ENCODE measurements at regions not wholly inside any gene's neighbourhood (a gene's known extent, or its start where the extent isn't known, plus 50 kb on each side); places are given as distances from the start of the nearest gene placed in this dataset.
A peak's percentile ranks its signal among the peaks of the same experiment; 100 is the strongest.
"Not testable (repeated sequence)": the region's sequence is repeated elsewhere in the genome, so short reads cannot be mapped to it uniquely, and the experiment has no call there.

GRCh38 chr7:101679653-101680173 lies 50.6 kb upstream of the MYL10 start:
- H3K4me3 ChIP-seq (ENCODE audit: low read length in 2 of 2); H3K9me3 ChIP-seq (ENCODE audit: control insufficient read depth in 2 of 2, low read length in 2 of 2); H3K9ac ChIP-seq (ENCODE audit: low read length in 2 of 2); H3K27me3 ChIP-seq (ENCODE audit: control insufficient read depth in 1 of 2, insufficient read depth in 2 of 2, low read length in 2 of 2); H3K27ac ChIP-seq (ENCODE audit: low read length); H3K36me3 ChIP-seq (ENCODE audit: control insufficient read depth in 2 of 2, insufficient read depth in 2 of 2, low read length in 2 of 2): not testable (repeated sequence)
- peaks cover 10% of the 10 kb centered on the region for H3K4me1 ChIP-seq (ENCODE audit: control insufficient read depth, insufficient read depth, low read length)

- H3K36me3 ChIP-seq (ENCODE audit: control insufficient read depth in 2 of 2, insufficient read depth in 2 of 2, low read length in 2 of 2) = no peaks in the 10 kb centered on the region
- peaks cover 10% of the 10 kb centered on the region for H3K4me1 ChIP-seq (ENCODE audit: control insufficient read depth, insufficient read depth, low read length)
- no peaks in the 10 kb centered on the region for H3K27me3 ChIP-seq (ENCODE audit: control insufficient read depth in 1 of 2, insufficient read depth in 2 of 2, low read length in 2 of 2)
- no peak overlapping the region for H3K9ac ChIP-seq (ENCODE audit: low read length in 2 of 2)
- H3K4me3 ChIP-seq (ENCODE audit: low read length in 2 of 2) = no peak overlapping the region
- no peaks in the 10 kb centered on the region for H3K9me3 ChIP-seq (ENCODE audit: control insufficient read depth in 2 of 2, low read length in 2 of 2)
- no peak overlapping the region for H3K27ac ChIP-seq (ENCODE audit: low read length)
Observed at GRCh38 chr7:101680406-101681145, 51.5 kb upstream of the MYL10 start.

GRCh38 chr7:101681170-101682007 lies 52.3 kb upstream of the MYL10 start:
- H3K4me3 ChIP-seq (ENCODE audit: low read length in 2 of 2) = peak overlapping the region in 1 of 2 donors; percentile 29
- H3K27me3 ChIP-seq (ENCODE audit: control insufficient read depth in 1 of 2, insufficient read depth in 2 of 2, low read length in 2 of 2) = no peaks in the 10 kb centered on the region
- no peak overlapping the region for H3K27ac ChIP-seq (ENCODE audit: low read length)
- no peaks in the 10 kb centered on the region for H3K36me3 ChIP-seq (ENCODE audit: control insufficient read depth in 2 of 2, insufficient read depth in 2 of 2, low read length in 2 of 2)
- H3K9me3 ChIP-seq (ENCODE audit: control insufficient read depth in 2 of 2, low read length in 2 of 2) = no peaks in the 10 kb centered on the region
- H3K9ac ChIP-seq (ENCODE audit: low read length in 2 of 2) = no peak overlapping the region
- peaks cover 10% of the 10 kb centered on the region for H3K4me1 ChIP-seq (ENCODE audit: control insufficient read depth, insufficient read depth, low read length)

- Histone ChIP-seq H3K36me3 (ENCODE audit: control insufficient read depth in 2 of 2, insufficient read depth in 2 of 2, low read length in 2 of 2) (no peaks in the 10 kb centered on the region), H3K4me3 (ENCODE audit: low read length in 2 of 2) (no peak overlapping the region), H3K4me1 (ENCODE audit: control insufficient read depth, insufficient read depth, low read length) (peaks cover 18% of the 10 kb centered on the region), H3K9ac (ENCODE audit: low read length in 2 of 2) (no peak overlapping the region), H3K27me3 (ENCODE audit: control insufficient read depth in 1 of 2, insufficient read depth in 2 of 2, low read length in 2 of 2) (no peaks in the 10 kb centered on the region), H3K9me3 (ENCODE audit: control insufficient read depth in 2 of 2, low read length in 2 of 2) (no peaks in the 10 kb centered on the region), H3K27ac (ENCODE audit: low read length) (no peak overlapping the region)
Observed at GRCh38 chr7:101684983-101685330, 55.9 kb upstream of the MYL10 start.

GRCh38 chr7:101686030-101686429 lies 56.9 kb upstream of the MYL10 start:
- no peaks in the 10 kb centered on the region for H3K9me3 ChIP-seq (ENCODE audit: control insufficient read depth in 2 of 2, low read length in 2 of 2)
- H3K27me3 ChIP-seq (ENCODE audit: control insufficient read depth in 1 of 2, insufficient read depth in 2 of 2, low read length in 2 of 2) = no peaks in the 10 kb centered on the region
- H3K36me3 ChIP-seq (ENCODE audit: control insufficient read depth in 2 of 2, insufficient read depth in 2 of 2, low read length in 2 of 2) = no peaks in the 10 kb centered on the region
- no peak overlapping the region for H3K27ac ChIP-seq (ENCODE audit: low read length)
- H3K4me1 ChIP-seq (ENCODE audit: control insufficient read depth, insufficient read depth, low read length) = peaks cover 15% of the 10 kb centered on the region
- no peak overlapping the region for H3K9ac ChIP-seq (ENCODE audit: low read length in 2 of 2)
- H3K4me3 ChIP-seq (ENCODE audit: low read length in 2 of 2) = no peak overlapping the region

GRCh38 chr7:101687081-101687480 lies 58.0 kb upstream of the MYL10 start:
- no peaks in the 10 kb centered on the region for H3K27me3 ChIP-seq (ENCODE audit: control insufficient read depth in 1 of 2, insufficient read depth in 2 of 2, low read length in 2 of 2)
- H3K9ac ChIP-seq (ENCODE audit: low read length in 2 of 2) = no peak overlapping the region
- no peaks in the 10 kb centered on the region for H3K9me3 ChIP-seq (ENCODE audit: control insufficient read depth in 2 of 2, low read length in 2 of 2)
- H3K27ac ChIP-seq (ENCODE audit: low read length) = no peak overlapping the region
- H3K4me3 ChIP-seq (ENCODE audit: low read length in 2 of 2) = no peak overlapping the region
- H3K36me3 ChIP-seq (ENCODE audit: control insufficient read depth in 2 of 2, insufficient read depth in 2 of 2, low read length in 2 of 2) = no peaks in the 10 kb centered on the region
- H3K4me1 ChIP-seq (ENCODE audit: control insufficient read depth, insufficient read depth, low read length) = peaks cover 8% of the 10 kb centered on the region

- Histone ChIP-seq H3K36me3 (ENCODE audit: control insufficient read depth in 2 of 2, insufficient read depth in 2 of 2, low read length in 2 of 2) (no peaks in the 10 kb centered on the region), H3K9ac (ENCODE audit: low read length in 2 of 2) (no peak overlapping the region), H3K27ac (ENCODE audit: low read length) (no peak overlapping the region), H3K4me1 (ENCODE audit: control insufficient read depth, insufficient read depth, low read length) (peaks cover 8% of the 10 kb centered on the region), H3K9me3 (ENCODE audit: control insufficient read depth in 2 of 2, low read length in 2 of 2) (no peaks in the 10 kb centered on the region), H3K4me3 (ENCODE audit: low read length in 2 of 2) (peak overlapping the region in 1 of 2 donors; percentile 63), H3K27me3 (ENCODE audit: control insufficient read depth in 1 of 2, insufficient read depth in 2 of 2, low read length in 2 of 2) (no peaks in the 10 kb centered on the region)
Observed at GRCh38 chr7:101687791-101688182, 58.7 kb upstream of the MYL10 start.

- Histone ChIP-seq H3K9ac (ENCODE audit: low read length in 2 of 2) (no peak overlapping the region), H3K4me1 (ENCODE audit: control insufficient read depth, insufficient read depth, low read length) (peaks cover 8% of the 10 kb centered on the region), H3K27me3 (ENCODE audit: control insufficient read depth in 1 of 2, insufficient read depth in 2 of 2, low read length in 2 of 2) (no peaks in the 10 kb centered on the region), H3K9me3 (ENCODE audit: control insufficient read depth in 2 of 2, low read length in 2 of 2) (no peaks in the 10 kb centered on the region), H3K4me3 (ENCODE audit: low read length in 2 of 2) (peak overlapping the region; percentile 19 to 63), H3K36me3 (ENCODE audit: control insufficient read depth in 2 of 2, insufficient read depth in 2 of 2, low read length in 2 of 2) (no peaks in the 10 kb centered on the region), H3K27ac (ENCODE audit: low read length) (no peak overlapping the region)
Observed at GRCh38 chr7:101688183-101688831, 59.2 kb upstream of the MYL10 start.

- Histone ChIP-seq H3K4me3 (ENCODE audit: low read length in 2 of 2) (no peak overlapping the region), H3K27me3 (ENCODE audit: control insufficient read depth in 1 of 2, insufficient read depth in 2 of 2, low read length in 2 of 2) (no peaks in the 10 kb centered on the region), H3K27ac (ENCODE audit: low read length) (no peak overlapping the region), H3K9me3 (ENCODE audit: control insufficient read depth in 2 of 2, low read length in 2 of 2) (no peaks in the 10 kb centered on the region), H3K4me1 (ENCODE audit: control insufficient read depth, insufficient read depth, low read length) (peaks cover 8% of the 10 kb centered on the region), H3K36me3 (ENCODE audit: control insufficient read depth in 2 of 2, insufficient read depth in 2 of 2, low read length in 2 of 2) (no peaks in the 10 kb centered on the region), H3K9ac (ENCODE audit: low read length in 2 of 2) (no peak overlapping the region)
Observed at GRCh38 chr7:101688995-101689907, 60.2 kb upstream of the MYL10 start.

- H3K27me3 ChIP-seq (ENCODE audit: control insufficient read depth in 1 of 2, insufficient read depth in 2 of 2, low read length in 2 of 2) = no peaks in the 10 kb centered on the region
- no peaks in the 10 kb centered on the region for H3K9me3 ChIP-seq (ENCODE audit: control insufficient read depth in 2 of 2, low read length in 2 of 2)
- no peaks in the 10 kb centered on the region for H3K36me3 ChIP-seq (ENCODE audit: control insufficient read depth in 2 of 2, insufficient read depth in 2 of 2, low read length in 2 of 2)
- H3K4me1 ChIP-seq (ENCODE audit: control insufficient read depth, insufficient read depth, low read length) = peaks cover 8% of the 10 kb centered on the region
- H3K9ac ChIP-seq (ENCODE audit: low read length in 2 of 2) = no peak overlapping the region
- H3K4me3 ChIP-seq (ENCODE audit: low read length in 2 of 2) = no peak overlapping the region
- H3K27ac ChIP-seq (ENCODE audit: low read length) = no peak overlapping the region
Observed at GRCh38 chr7:101690061-101690460, 61.0 kb upstream of the MYL10 start.

Data from stomach smooth muscle (tissue), 2 donors.